BE2C (cell line): ENCODE measurements at regions not wholly inside any gene's neighbourhood (a gene's known extent, or its start where the extent isn't known, plus 50 kb on each side); places are given as distances from the start of the nearest gene placed in this dataset.
"Not testable (repeated sequence)": the region's sequence is repeated elsewhere in the genome, so short reads cannot be mapped to it uniquely, and the experiment has no call there.

Experiments used
- DNase-seq: peaks from one replicate; pipeline ENCODE4 v3.0.0-alpha.2; 2020
- H3K27me3 ChIP-seq: fragments of 250-450 bp; sonication (Bioruptor Pico); 2 replicates; pipeline ENCODE4 v1.5.1; 2020; ENCODE audit warnings: mild to moderate bottlenecking
- H3K36me3 ChIP-seq: fragments of 250-450 bp; sonication (Bioruptor Pico); 2 replicates; pipeline ENCODE4 v1.5.1; 2020; ENCODE audit warnings: mild to moderate bottlenecking
- H3K4me1 ChIP-seq: fragments of 250-450 bp; sonication (Bioruptor Pico); 2 replicates; pipeline ENCODE4 v1.5.1; 2020
- H3K4me3 ChIP-seq: 2 replicates; pipeline ENCODE4 v1.5.1; 2011; ENCODE audit warnings: low read depth, low read length
- H3K9me3 ChIP-seq: fragments of 250-450 bp; sonication (Bioruptor Pico); 2 replicates; pipeline ENCODE4 v1.5.1; 2020
- CTCF ChIP-seq: IDR thresholded peaks from 2 replicates; pipeline ENCODE4 v1.5.1; 2012; ENCODE audit warnings: mild to moderate bottlenecking, low read depth, low read length

DNA sequence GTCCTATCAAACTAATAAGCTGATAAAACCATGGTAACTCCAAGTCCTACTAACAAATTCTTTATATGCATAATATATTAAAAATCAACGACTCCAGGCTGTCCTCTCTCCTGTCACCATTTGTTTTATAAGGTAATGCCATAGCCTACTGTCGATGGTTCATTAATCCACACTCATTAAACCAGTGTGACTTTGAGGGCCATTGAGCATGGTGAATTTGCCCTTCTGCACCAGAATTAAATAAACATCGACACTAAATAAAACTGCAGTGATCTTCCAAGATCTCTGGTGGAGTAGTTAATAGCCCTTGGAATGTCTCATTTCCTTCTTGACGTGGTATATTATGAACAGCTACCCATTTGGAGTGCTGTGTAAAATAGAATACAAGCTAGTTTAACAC is 358.5 kb downstream of the CBLN4 start:
- no peaks in the 10 kb centered on the region for H3K9me3 ChIP-seq
- DNase-seq: no peak

GRCh38 chr20:55641497-55641896 is 363.8 kb downstream of the CBLN4 start:
- H3K27me3 ChIP-seq: no peaks in the 10 kb centered on the region
- H3K4me1 ChIP-seq: peaks cover 3% of the 10 kb centered on the region; the same call in 1 of the 2 replicates
- no peaks in the 10 kb centered on the region for H3K36me3 ChIP-seq
- DNase-seq: no peak
- no peaks in the 10 kb centered on the region for H3K9me3 ChIP-seq
- no peak for TF ChIP-seq CTCF
- H3K4me3 ChIP-seq: no peak overlapping the region

More for the DNA sequence above, 358.5 kb downstream of the CBLN4 start:
- no peak for TF ChIP-seq CTCF
- Histone ChIP-seq H3K27me3 (no peaks in the 10 kb centered on the region), H3K4me3 (no peak overlapping the region), H3K36me3 (no peaks in the 10 kb centered on the region), H3K4me1 (no peaks in the 10 kb centered on the region; the same call in none of the 2 replicates)

- no peak for TF ChIP-seq CTCF
- no peaks in the 10 kb centered on the region for H3K9me3 ChIP-seq
- H3K4me3 ChIP-seq: no peak overlapping the region
- no peak for DNase-seq
- no peaks in the 10 kb centered on the region for H3K27me3 ChIP-seq
- no peaks in the 10 kb centered on the region for H3K36me3 ChIP-seq
- no peaks in the 10 kb centered on the region for H3K4me1 ChIP-seq
Observed at GRCh38 chr20:55635870-55636269, 369.4 kb downstream of the CBLN4 start.

DNA sequence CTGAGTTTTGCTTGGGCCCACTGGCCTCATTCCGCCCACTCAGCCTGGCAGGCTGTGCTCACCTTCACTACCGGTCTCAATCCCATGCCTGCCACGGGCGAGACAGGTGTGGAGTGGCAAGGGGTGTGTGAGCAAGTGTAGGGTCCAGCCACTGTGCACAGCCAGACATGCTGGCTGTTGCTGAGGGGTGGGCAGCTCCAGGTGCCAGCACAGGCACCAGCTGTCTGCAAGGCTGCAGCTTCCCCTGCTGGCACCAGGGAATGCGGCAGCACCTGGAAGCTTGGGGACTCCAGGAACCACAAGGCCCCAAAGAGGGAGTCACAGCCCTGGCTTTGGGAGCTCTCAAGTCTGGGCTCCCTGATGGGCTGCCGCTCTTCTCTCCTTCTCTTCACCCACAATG is 372.7 kb downstream of the CBLN4 start:
- no peaks in the 10 kb centered on the region for H3K9me3 ChIP-seq
- TF ChIP-seq CTCF: peak; percentile 39
- no peak overlapping the region for H3K4me3 ChIP-seq
- H3K27me3 ChIP-seq: no peaks in the 10 kb centered on the region
- peak; percentile 31 for DNase-seq
- H3K4me1 ChIP-seq: 0 out of 2 replicates have a peak, but pooled peaks cover 3% of the 10 kb centered on the region
- no peaks in the 10 kb centered on the region for H3K36me3 ChIP-seq

DNA sequence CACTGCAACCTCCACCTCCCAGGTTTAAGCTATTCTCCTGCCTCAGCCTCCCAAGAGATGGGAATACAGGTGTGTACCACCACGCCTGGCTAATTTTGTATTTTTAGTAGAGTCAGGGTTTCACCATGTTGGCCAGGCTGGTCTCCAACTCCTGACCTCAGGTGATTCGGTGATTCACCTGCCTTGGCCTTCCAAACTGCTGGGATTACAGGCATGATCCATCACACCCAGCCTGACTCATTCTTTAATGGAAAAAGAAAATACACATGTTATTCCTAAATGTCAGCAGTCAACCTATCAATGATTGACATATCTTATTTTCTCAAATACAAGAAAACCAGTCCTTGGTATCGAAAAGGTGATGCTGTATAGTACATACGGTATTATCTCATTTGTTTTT is 376.2 kb downstream of the CBLN4 start:
- H3K36me3 ChIP-seq, H3K4me1 ChIP-seq, H3K4me3 ChIP-seq, H3K9me3 ChIP-seq, H3K27me3 ChIP-seq, DNase-seq: not testable (repeated sequence)

- H3K36me3 ChIP-seq: no peaks in the 10 kb centered on the region
- H3K4me3 ChIP-seq: no peak overlapping the region
- H3K27me3 ChIP-seq: no peaks in the 10 kb centered on the region
- H3K9me3 ChIP-seq: no peaks in the 10 kb centered on the region
- no peak for TF ChIP-seq CTCF
- DNase-seq: no peak
- 0 out of 2 replicates have a peak, but pooled peaks cover 3% of the 10 kb centered on the region for H3K4me1 ChIP-seq
Observed at GRCh38 chr20:55626716-55627115, 378.6 kb downstream of the CBLN4 start.

DNA sequence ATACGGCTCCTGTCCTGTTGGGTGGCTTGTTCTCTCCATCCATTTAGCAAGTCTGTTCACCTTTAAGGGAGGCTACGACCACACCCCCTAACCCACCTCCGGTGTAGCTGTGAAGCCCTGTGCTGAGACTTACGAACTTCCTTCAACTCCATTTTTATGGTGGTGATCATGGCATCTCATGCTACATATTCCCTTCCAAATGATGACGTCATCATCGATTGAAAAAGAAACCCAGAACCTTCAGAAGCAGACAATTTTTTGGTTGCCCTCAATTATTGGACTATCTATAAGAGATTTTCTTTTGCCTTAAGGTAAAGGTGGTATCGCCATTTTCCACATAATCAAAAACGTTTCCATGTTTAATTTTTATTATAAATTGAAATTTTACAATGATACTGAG is 389.0 kb downstream of the CBLN4 start:
- TF ChIP-seq CTCF: no peak
- no peaks in the 10 kb centered on the region for H3K4me1 ChIP-seq
- H3K36me3 ChIP-seq: no peaks in the 10 kb centered on the region
- no peaks in the 10 kb centered on the region for H3K27me3 ChIP-seq
- DNase-seq: no peak
- no peak overlapping the region for H3K4me3 ChIP-seq
- no peaks in the 10 kb centered on the region for H3K9me3 ChIP-seq
